PFSK-1 (cell line): ENCODE measurements at regions not wholly inside any gene's neighbourhood (a gene's known extent, or its start where the extent isn't known, plus 50 kb on each side); places are given as distances from the start of the nearest gene placed in this dataset.

Source experiments
- FOXP2 ChIP-seq: optimal IDR thresholded peaks from 2 replicates; pipeline ENCODE3; 2011; ENCODE audit warnings: borderline replicate concordance, control low read depth, inconsistent platforms; ENCODE audit not compliant: insufficient read depth; ENCODE audit errors: extremely low read length, extremely low read depth
- POLR2AphosphoS5 ChIP-seq: IDR thresholded peaks from 2 replicates; pipeline ENCODE4 v1.6.1; 2012; ENCODE audit warnings: low read depth, mild to moderate bottlenecking, control low read depth, low read length, moderate library complexity
- SIN3A ChIP-seq: IDR thresholded peaks from 2 replicates; pipeline ENCODE4 v1.6.1; 2012; ENCODE audit warnings: mild to moderate bottlenecking, low read length, moderate library complexity, borderline replicate concordance; ENCODE audit not compliant: insufficient read depth
- TAF1 ChIP-seq: IDR thresholded peaks from 2 replicates; pipeline ENCODE4 v1.6.1; 2012; ENCODE audit warnings: low read length, control low read depth, borderline replicate concordance; ENCODE audit not compliant: insufficient read depth
- TF ChIP-seq, protein P1 (sequence below), 2 experiments: IDR thresholded peaks; 2 replicates each; pipeline versions ENCODE4 v1.6.1 to v1.8.0; 2011 to 2012; ENCODE audit warnings: low read depth in 2 of 2, low read length in 2 of 2, control low read depth in 1 of 2, inconsistent platforms in 1 of 2, mild to moderate bottlenecking in 1 of 2, moderate library complexity in 1 of 2; ENCODE audit not compliant: insufficient read depth in 1 of 2

- TF ChIP-seq FOXP2 (no peak), SIN3A (no peak), POLR2AphosphoS5 (no peak), TAF1 (no peak)
- TF ChIP-seq, protein P1, sequence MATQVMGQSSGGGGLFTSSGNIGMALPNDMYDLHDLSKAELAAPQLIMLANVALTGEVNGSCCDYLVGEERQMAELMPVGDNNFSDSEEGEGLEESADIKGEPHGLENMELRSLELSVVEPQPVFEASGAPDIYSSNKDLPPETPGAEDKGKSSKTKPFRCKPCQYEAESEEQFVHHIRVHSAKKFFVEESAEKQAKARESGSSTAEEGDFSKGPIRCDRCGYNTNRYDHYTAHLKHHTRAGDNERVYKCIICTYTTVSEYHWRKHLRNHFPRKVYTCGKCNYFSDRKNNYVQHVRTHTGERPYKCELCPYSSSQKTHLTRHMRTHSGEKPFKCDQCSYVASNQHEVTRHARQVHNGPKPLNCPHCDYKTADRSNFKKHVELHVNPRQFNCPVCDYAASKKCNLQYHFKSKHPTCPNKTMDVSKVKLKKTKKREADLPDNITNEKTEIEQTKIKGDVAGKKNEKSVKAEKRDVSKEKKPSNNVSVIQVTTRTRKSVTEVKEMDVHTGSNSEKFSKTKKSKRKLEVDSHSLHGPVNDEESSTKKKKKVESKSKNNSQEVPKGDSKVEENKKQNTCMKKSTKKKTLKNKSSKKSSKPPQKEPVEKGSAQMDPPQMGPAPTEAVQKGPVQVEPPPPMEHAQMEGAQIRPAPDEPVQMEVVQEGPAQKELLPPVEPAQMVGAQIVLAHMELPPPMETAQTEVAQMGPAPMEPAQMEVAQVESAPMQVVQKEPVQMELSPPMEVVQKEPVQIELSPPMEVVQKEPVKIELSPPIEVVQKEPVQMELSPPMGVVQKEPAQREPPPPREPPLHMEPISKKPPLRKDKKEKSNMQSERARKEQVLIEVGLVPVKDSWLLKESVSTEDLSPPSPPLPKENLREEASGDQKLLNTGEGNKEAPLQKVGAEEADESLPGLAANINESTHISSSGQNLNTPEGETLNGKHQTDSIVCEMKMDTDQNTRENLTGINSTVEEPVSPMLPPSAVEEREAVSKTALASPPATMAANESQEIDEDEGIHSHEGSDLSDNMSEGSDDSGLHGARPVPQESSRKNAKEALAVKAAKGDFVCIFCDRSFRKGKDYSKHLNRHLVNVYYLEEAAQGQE (IDR thresholded peaks at IDR 0.05; ENCODE audit: insufficient read depth in 1 of 2, low read depth in 2 of 2, low read length in 2 of 2): no peak
Observed at GRCh38 chr5:96282020-96282419, 151.0 kb downstream of the PCSK1 start.

- TF ChIP-seq POLR2AphosphoS5: no peak
- TF ChIP-seq, protein P1 (IDR thresholded peaks at IDR 0.05; ENCODE audit: insufficient read depth in 1 of 2, low read depth in 2 of 2, low read length in 2 of 2): no peak
- TF ChIP-seq SIN3A: no peak
- TF ChIP-seq TAF1: no peak
- TF ChIP-seq FOXP2: no peak
Observed at GRCh38 chr5:96280946-96281393, 152.1 kb downstream of the PCSK1 start.

DNA sequence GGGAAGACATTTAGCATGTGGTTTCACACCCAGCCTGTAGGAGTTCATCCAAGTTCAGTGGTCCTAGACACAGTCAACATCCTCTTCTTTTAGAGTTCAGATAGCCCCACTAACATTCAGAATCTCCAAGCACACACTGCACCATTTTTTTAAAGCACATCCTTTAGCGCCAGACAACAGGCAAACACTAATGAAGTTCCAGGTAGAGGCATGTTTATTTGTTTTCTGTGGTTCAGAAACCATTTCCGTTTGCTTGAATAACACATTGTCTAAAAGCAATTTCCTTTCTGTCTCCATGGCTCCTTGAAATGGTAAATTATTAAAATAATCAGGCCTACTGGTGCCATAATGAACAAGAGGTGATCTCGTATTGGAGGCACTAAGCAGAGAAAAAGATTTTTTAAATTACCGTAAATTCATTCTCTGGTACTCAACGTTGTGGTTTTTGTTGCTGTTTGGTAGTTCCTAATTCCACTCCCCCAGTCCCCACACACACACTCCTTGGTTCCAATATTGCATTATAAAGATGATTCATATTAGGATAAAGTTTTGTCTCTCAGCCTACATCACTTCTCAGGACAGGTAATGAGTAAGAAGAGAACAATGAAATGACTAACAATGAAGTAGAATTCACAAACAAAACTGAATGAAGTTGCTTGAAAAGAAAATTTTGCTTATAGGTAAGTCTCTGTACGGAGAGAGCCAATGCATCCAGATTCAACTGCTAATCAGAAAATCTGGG lies 153.1 kb downstream of the PCSK1 start:
- TF ChIP-seq SIN3A: no peak
- TF ChIP-seq, protein P1 (IDR thresholded peaks at IDR 0.05; ENCODE audit: insufficient read depth in 1 of 2, low read depth in 2 of 2, low read length in 2 of 2): no peak
- no peak for TF ChIP-seq TAF1
- no peak for TF ChIP-seq POLR2AphosphoS5
- TF ChIP-seq FOXP2: no peak

DNA sequence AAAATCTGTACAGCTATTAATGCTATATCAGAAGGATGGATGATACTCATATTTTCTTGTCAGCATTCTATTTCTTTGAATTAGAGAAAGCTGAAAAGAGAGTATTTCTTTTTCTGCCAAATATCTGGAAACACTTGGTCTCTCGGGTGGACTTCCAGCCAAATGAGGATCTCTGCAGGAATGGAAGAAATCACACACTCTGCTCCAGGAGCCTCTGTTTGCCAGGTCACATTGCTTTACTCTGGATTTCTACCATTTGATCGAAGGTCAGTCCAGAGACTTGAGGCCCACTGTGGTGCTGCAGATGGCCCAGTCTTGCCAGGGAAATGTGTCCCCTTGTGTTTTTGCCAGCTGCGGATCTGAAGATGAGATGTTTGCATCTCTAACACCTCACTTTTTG lies 154.1 kb downstream of the PCSK1 start:
- no peak for TF ChIP-seq POLR2AphosphoS5
- no peak for TF ChIP-seq FOXP2
- no peak for TF ChIP-seq TAF1
- TF ChIP-seq SIN3A: no peak
- TF ChIP-seq, protein P1 (IDR thresholded peaks at IDR 0.05; ENCODE audit: insufficient read depth in 1 of 2, low read depth in 2 of 2, low read length in 2 of 2): no peak
